B cell (primary cell): ENCODE measurements at regions not wholly inside any gene's neighbourhood (a gene's known extent, or its start where the extent isn't known, plus 50 kb on each side); places are given as distances from the start of the nearest gene placed in this dataset.
A peak's percentile ranks its signal among the peaks of the same experiment; 100 is the strongest.

Experiments used
- ATAC-seq: fragments of 200-7000 bp; cut with Tn5 transposase; one replicate; pipeline ENCODE4 v1.10.0; 2021; ENCODE audit warnings: low read depth, mild to moderate bottlenecking, moderate number of reproducible peaks, moderate library complexity
- CTCF ChIA-PET: fragments of 350-600 bp; sonication (Branson Sonifier 250); formaldehyde crosslinking; loops from one replicate; lab custom pipeline; 2021; ENCODE audit warnings: antibody characterized with exemption, inconsistent platforms; lab: Charles Lee
- POLR2A ChIA-PET: fragments of 350-600 bp; sonication (Branson Sonifier 250); formaldehyde crosslinking; loops from one replicate; lab custom pipeline; 2021; ENCODE audit warnings: antibody characterized with exemption; lab: Charles Lee
- DNase-seq: peaks from one replicate; pipeline ENCODE4 v3.0.0; 2013
- H2AFZ ChIP-seq: 2 replicates; pipeline ENCODE4 v1.6.1; 2012; ENCODE audit warnings: mild to moderate bottlenecking, low read depth, low read length; ENCODE audit not compliant: insufficient read depth, poor library complexity, severe bottlenecking
- H3K27ac ChIP-seq, 2 donors: 1 replicate in 1 of 2; 2 replicates in 1 of 2; pipeline ENCODE4 v1.5.1; 2012 to 2013; ENCODE audit warnings: low read length in 2 of 2, mild to moderate bottlenecking in 2 of 2, moderate library complexity in 1 of 2
- H3K27me3 ChIP-seq, 4 experiments: fragments of 200-600 bp in 1 of 4; sonication (generic) in 1 of 4; replicated peaks in 1 of 4; 1 replicate in 2 of 4; 2 replicates in 2 of 4; pipeline versions ENCODE4 v1.6.1 to v1.7.0; 2013 to 2016; ENCODE audit warnings: low read length in 3 of 4, mild to moderate bottlenecking in 2 of 4, mixed read lengths in 1 of 4, moderate library complexity in 1 of 4; ENCODE audit not compliant: insufficient read depth in 4 of 4, control insufficient read depth in 3 of 4; ENCODE audit errors: control extremely low read depth in 1 of 4
- H3K36me3 ChIP-seq, 2 experiments: replicated peaks in 1 of 2; 1 replicate in 1 of 2; 2 replicates in 1 of 2; pipeline versions ENCODE4 v1.6.1 to v1.7.1; 2013; ENCODE audit warnings: low read length in 1 of 2; ENCODE audit not compliant: insufficient read depth in 2 of 2, control insufficient read depth in 1 of 2; ENCODE audit errors: control extremely low read depth in 1 of 2, extremely low read depth in 1 of 2
- H3K4me1 ChIP-seq, 2 donors: fragments of 200-600 bp in 1 of 2; sonication (generic) in 1 of 2; 1 replicate in 1 of 2; 2 replicates in 1 of 2; pipeline versions ENCODE4 v1.5.1 to v1.6.1; 2013 to 2017; ENCODE audit warnings: low read length in 2 of 2; ENCODE audit not compliant: control insufficient read depth in 2 of 2, insufficient read depth in 2 of 2
- H3K4me2 ChIP-seq: replicated peaks from 2 replicates; pipeline ENCODE3; 2012; ENCODE audit warnings: mild to moderate bottlenecking, low read depth, low read length; ENCODE audit not compliant: poor library complexity, severe bottlenecking
- H3K4me3 ChIP-seq, 5 experiments: fragments of 200-600 bp in 1 of 5; sonication (generic) in 1 of 5; 1 replicate in 3 of 5; 2 replicates in 2 of 5; pipeline versions ENCODE4 v1.5.1 to v1.7.0; 2011 to 2016; ENCODE audit warnings: low read length in 4 of 5, mild to moderate bottlenecking in 4 of 5, low read depth in 2 of 5, control low read depth in 1 of 5, moderate library complexity in 1 of 5; ENCODE audit not compliant: insufficient read depth in 1 of 5; ENCODE audit errors: control extremely low read depth in 1 of 5, extremely low read depth in 1 of 5
- H3K79me2 ChIP-seq: fragments of 200-600 bp; sonication (generic); one replicate; pipeline ENCODE4 v1.6.0; 2016; ENCODE audit warnings: low read length; ENCODE audit not compliant: control insufficient read depth, insufficient read depth
- H3K9ac ChIP-seq: fragments of 200-600 bp; sonication (generic); 2 replicates; pipeline ENCODE4 v1.6.1; 2017; ENCODE audit warnings: mild to moderate bottlenecking, low read length, moderate library complexity
- H3K9me3 ChIP-seq, 3 donors: one replicate each; pipeline versions ENCODE4 v1.6.1 to v1.7.1; 2013; ENCODE audit warnings: low read length in 2 of 3; ENCODE audit not compliant: control insufficient read depth in 2 of 3, insufficient read depth in 1 of 3; ENCODE audit errors: control extremely low read depth in 1 of 3
- H4K20me1 ChIP-seq: 2 replicates; pipeline ENCODE4 v1.6.0; 2012; ENCODE audit warnings: mild to moderate bottlenecking, low read length; ENCODE audit not compliant: insufficient read depth, control insufficient read depth, poor library complexity, severe bottlenecking
- H3K27ac Mint-ChIP-seq: one replicate; pipeline ENCODE4 v1.8.0; 2021; ENCODE audit warnings: mixed read lengths
- H3K27me3 Mint-ChIP-seq: one replicate; pipeline ENCODE4 v1.8.0; 2021; ENCODE audit warnings: mixed read lengths
- H3K4me1 Mint-ChIP-seq: one replicate; pipeline ENCODE4 v1.8.0; 2021; ENCODE audit warnings: mixed read lengths
- H3K4me3 Mint-ChIP-seq: one replicate; pipeline ENCODE4 v1.8.0; 2021; ENCODE audit warnings: mixed read lengths
- H3K9me3 Mint-ChIP-seq: one replicate; pipeline ENCODE4 v1.8.0; 2022; ENCODE audit warnings: mixed read lengths; ENCODE audit not compliant: insufficient read depth
- CTCF ChIP-seq: fragments of 200-600 bp; IDR thresholded peaks from one replicate; pipeline ENCODE4 v1.8.0; 2022; ENCODE audit warnings: antibody characterized with exemption, mild to moderate bottlenecking
- EZH2 ChIP-seq: IDR thresholded peaks from 2 replicates; pipeline ENCODE4 v1.6.1; 2012; ENCODE audit warnings: borderline replicate concordance, low read depth, mild to moderate bottlenecking, moderate library complexity, low read length; ENCODE audit not compliant: insufficient read depth, poor library complexity, severe bottlenecking
- whole genome bisulfite sequencing: methylation state at CpG from one replicate; pipeline ENCODE4 v1.1.5; 2013; ENCODE audit warnings: missing lambda C conversion rate; ENCODE audit not compliant: insufficient coverage; 5-methylcytosine and 5-hydroxymethylcytosine counted together
- intact Hi-C: fragments of 100-400 bp; cut with micrococcal nuclease; formaldehyde crosslinking; loops from one replicate; pipeline ENCODE4 v1.10.0; 2022

- intact Hi-C loops, result no loop called here
- Histone ChIP-seq H3K36me3 (no peaks in the 10 kb centered on the region), H3K9ac (peak overlapping the region; percentile 22)
Observed at GRCh38 chr15:96053781-96054428, 276.6 kb upstream of the NR2F2 start.

More at GRCh38 chr15:96053781-96054428, 276.6 kb upstream of the NR2F2 start:
- H3K9me3 ChIP-seq, result peaks cover 0 to 5% (median 0%) of the 10 kb centered on the region in 3 donors
- no peak overlapping the region for H3K27ac Mint-ChIP-seq
- peak overlapping the region; percentile 13 for H2AFZ ChIP-seq
- TF ChIP-seq CTCF (no peak), EZH2 (no peak)
- POLR2A ChIA-PET, result no interaction called here
- no peak for DNase-seq
- WGBS, result 30% methylated on average over 8 of the region's 14 CpGs
- no peak overlapping the region for H3K27ac ChIP-seq
- CTCF ChIA-PET, result no interaction called here
- H3K4me3 ChIP-seq, result peak overlapping the region in 1 of 5 experiments; percentile 54
- no peak for ATAC-seq
- H3K4me2 ChIP-seq, result peak overlapping the region; percentile 58
- H3K9me3 Mint-ChIP-seq, result peaks cover 2% of the 10 kb centered on the region
- peaks cover 0 to 11% (median 3%) of the 10 kb centered on the region in 4 experiments for H3K27me3 ChIP-seq
- H3K79me2 ChIP-seq, result no peaks in the 10 kb centered on the region
- no peak overlapping the region for H3K4me3 Mint-ChIP-seq
- H4K20me1 ChIP-seq, result no peaks in the 10 kb centered on the region
- H3K4me1 Mint-ChIP-seq, result peaks cover 9% of the 10 kb centered on the region
- peaks cover 9% of the 10 kb centered on the region for H3K27me3 Mint-ChIP-seq
- peaks cover 6 to 15% of the 10 kb centered on the region in 2 donors for H3K4me1 ChIP-seq
